Spinal cord (tissue), 9 donors: ENCODE measurements at regions not wholly inside any gene's neighbourhood (a gene's known extent, or its start where the extent isn't known, plus 50 kb on each side); places are given as distances from the start of the nearest gene placed in this dataset.

ENCODE experiments used
- DNase-seq, 6 donors: peaks; one replicate each; pipeline versions ENCODE4 v3.0.0 to v3.0.0-alpha.2; 2013 to 2015; ENCODE audit warnings: low spot score in 6 of 6, low read depth in 4 of 6
- H3K27ac ChIP-seq: one replicate; pipeline ENCODE4 v1.5.1; 2013; ENCODE audit warnings: low read depth, low read length, control low read depth
- H3K27me3 ChIP-seq: one replicate; pipeline ENCODE4 v1.6.1; 2013; ENCODE audit warnings: low read length; ENCODE audit not compliant: control insufficient read depth, insufficient read depth
- H3K36me3 ChIP-seq: one replicate; pipeline ENCODE4 v1.6.1; 2013; ENCODE audit warnings: low read length; ENCODE audit not compliant: control insufficient read depth, insufficient read depth
- H3K4me1 ChIP-seq: one replicate; pipeline ENCODE4 v1.6.1; 2013; ENCODE audit warnings: low read length; ENCODE audit not compliant: control insufficient read depth, insufficient read depth
- H3K4me3 ChIP-seq: one replicate; pipeline ENCODE4 v1.5.1; 2013; ENCODE audit warnings: low read depth, low read length, control low read depth
- H3K9me3 ChIP-seq: one replicate; pipeline ENCODE4 v1.6.1; 2013; ENCODE audit warnings: low read length; ENCODE audit not compliant: control insufficient read depth, insufficient read depth
- WGBS: methylation state at CpG from one replicate; pipeline ENCODE4 v1.1.5; 2013; ENCODE audit warnings: missing lambda C conversion rate; ENCODE audit not compliant: insufficient coverage; 5-methylcytosine and 5-hydroxymethylcytosine counted together
- donor health status: healthy.

GRCh38 chr12:71071536-71072097, 86.2 kb downstream of the TSPAN8 start:
- no peaks in the 10 kb centered on the region for H3K36me3 ChIP-seq
- no peak overlapping the region for H3K27ac ChIP-seq
- no peak overlapping the region for H3K4me3 ChIP-seq
- WGBS, result no CpG with 5 or more reads among the region's 3 CpGs
- H3K9me3 ChIP-seq, result no peaks in the 10 kb centered on the region
- no peaks in the 10 kb centered on the region for H3K27me3 ChIP-seq
- H3K4me1 ChIP-seq, result no peaks in the 10 kb centered on the region
- no peak for DNase-seq

GRCh38 chr12:71070416-71071128, 87.2 kb downstream of the TSPAN8 start:
- no peak for DNase-seq
- H3K27ac ChIP-seq, result no peak overlapping the region
- H3K4me1 ChIP-seq, result no peaks in the 10 kb centered on the region
- no peaks in the 10 kb centered on the region for H3K27me3 ChIP-seq
- no peaks in the 10 kb centered on the region for H3K9me3 ChIP-seq
- H3K36me3 ChIP-seq, result no peaks in the 10 kb centered on the region
- no CpG with 5 or more reads among the region's 3 CpGs for WGBS
- no peak overlapping the region for H3K4me3 ChIP-seq

- Histone ChIP-seq H3K9me3 (no peaks in the 10 kb centered on the region), H3K27me3 (no peaks in the 10 kb centered on the region), H3K27ac (no peak overlapping the region), H3K36me3 (no peaks in the 10 kb centered on the region), H3K4me1 (no peaks in the 10 kb centered on the region), H3K4me3 (no peak overlapping the region)
- no CpG with 5 or more reads among the region's 2 CpGs for WGBS
- peak in 1 of 6 donors; percentile 29 for DNase-seq
Observed at GRCh38 chr12:71069311-71069710, 88.5 kb downstream of the TSPAN8 start.

GRCh38 chr12:71063087-71063486, 94.7 kb downstream of the TSPAN8 start:
- 88% methylated on average over 1 of the region's 7 CpGs for WGBS
- no peaks in the 10 kb centered on the region for H3K4me1 ChIP-seq
- H3K27ac ChIP-seq, result no peak overlapping the region
- H3K27me3 ChIP-seq, result no peaks in the 10 kb centered on the region
- no peaks in the 10 kb centered on the region for H3K36me3 ChIP-seq
- no peak overlapping the region for H3K4me3 ChIP-seq
- no peaks in the 10 kb centered on the region for H3K9me3 ChIP-seq
- no peak for DNase-seq

DNA sequence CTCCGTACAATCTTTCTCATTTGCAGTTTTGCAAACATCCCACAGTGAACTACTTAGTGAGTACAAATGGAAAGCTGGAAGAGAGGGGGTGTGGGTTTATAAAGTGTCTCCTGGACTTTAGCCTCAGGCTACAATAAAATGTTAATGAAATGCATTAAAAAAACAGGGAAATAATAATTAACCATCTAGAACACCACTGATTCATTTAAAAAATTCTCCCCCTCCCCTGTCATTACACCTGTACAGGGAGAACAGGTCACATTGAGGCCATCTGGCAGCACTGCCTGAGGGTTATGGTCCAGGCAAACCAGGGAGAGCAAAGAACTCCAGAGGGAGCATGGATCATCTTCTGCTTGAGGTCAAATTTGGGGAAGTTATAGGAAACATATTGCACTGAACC, 96.3 kb downstream of the TSPAN8 start:
- Histone ChIP-seq H3K27ac (no peak overlapping the region), H3K4me3 (no peak overlapping the region), H3K36me3 (no peaks in the 10 kb centered on the region), H3K9me3 (no peaks in the 10 kb centered on the region), H3K4me1 (no peaks in the 10 kb centered on the region), H3K27me3 (no peaks in the 10 kb centered on the region)
- no peak for DNase-seq
- WGBS, result no CpG with 5 or more reads among the region's 1 CpG

GRCh38 chr12:71060426-71060825, 97.4 kb downstream of the TSPAN8 start:
- H3K36me3 ChIP-seq, result no peaks in the 10 kb centered on the region
- no peak overlapping the region for H3K27ac ChIP-seq
- no peaks in the 10 kb centered on the region for H3K27me3 ChIP-seq
- H3K4me3 ChIP-seq, result no peak overlapping the region
- no CpG with 5 or more reads among the region's 4 CpGs for WGBS
- no peaks in the 10 kb centered on the region for H3K4me1 ChIP-seq
- no peaks in the 10 kb centered on the region for H3K9me3 ChIP-seq
- no peak for DNase-seq

- H3K27me3 ChIP-seq, result no peaks in the 10 kb centered on the region
- no peaks in the 10 kb centered on the region for H3K4me1 ChIP-seq
- WGBS, result 67% methylated on average over 2 of the region's 2 CpGs
- peak in 2 of 6 donors; percentile 46 to 55 for DNase-seq
- no peak overlapping the region for H3K4me3 ChIP-seq
- no peak overlapping the region for H3K27ac ChIP-seq
- no peaks in the 10 kb centered on the region for H3K9me3 ChIP-seq
- no peaks in the 10 kb centered on the region for H3K36me3 ChIP-seq
Observed at GRCh38 chr12:71057330-71057729, 100.5 kb downstream of the TSPAN8 start.

DNA sequence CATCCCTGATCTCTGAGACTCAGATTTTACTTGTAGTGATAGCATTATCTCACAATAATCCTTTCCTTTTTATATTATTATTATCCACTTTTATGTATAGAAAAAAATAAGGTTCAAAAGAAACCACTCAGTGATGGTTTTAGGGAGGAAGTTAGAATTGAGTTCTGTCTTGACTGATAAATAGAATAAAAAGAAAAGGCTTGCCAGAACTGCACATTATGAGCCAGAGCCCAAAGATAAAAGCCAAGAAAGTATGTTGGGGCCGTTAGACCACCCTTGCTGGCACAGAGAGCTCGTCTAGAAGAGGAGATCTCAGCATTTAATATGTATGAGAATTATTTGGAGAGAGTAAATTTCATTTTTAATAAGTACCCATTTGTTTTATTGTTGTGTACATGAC, 103.2 kb downstream of the TSPAN8 start:
- Histone ChIP-seq H3K4me3 (no peak overlapping the region), H3K9me3 (no peaks in the 10 kb centered on the region), H3K4me1 (no peaks in the 10 kb centered on the region), H3K36me3 (no peaks in the 10 kb centered on the region), H3K27me3 (no peaks in the 10 kb centered on the region), H3K27ac (no peak overlapping the region)
- DNase-seq, result no peak
- WGBS, result 80% methylated on average over 1 of the region's 2 CpGs

DNA sequence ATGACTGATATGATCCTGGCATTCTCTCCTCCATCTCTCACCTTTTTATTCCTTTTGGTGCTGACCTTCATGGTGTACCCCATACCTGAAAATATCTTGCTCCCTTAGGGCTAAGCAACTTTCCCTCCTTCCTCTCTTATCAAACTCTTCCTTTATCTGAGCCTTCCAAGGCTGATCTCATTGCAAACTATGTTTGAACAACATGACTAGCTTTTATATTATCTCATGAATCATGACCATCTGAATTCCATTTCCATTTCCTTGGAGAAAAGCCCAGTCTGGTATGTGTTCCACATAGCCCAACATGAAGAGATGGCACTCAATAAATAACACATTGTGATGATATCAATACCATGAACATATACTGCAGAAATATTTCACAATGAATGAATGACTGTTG, 111.6 kb downstream of the TSPAN8 start:
- H3K27ac ChIP-seq, result no peak overlapping the region
- no peak for DNase-seq
- no peaks in the 10 kb centered on the region for H3K4me1 ChIP-seq
- H3K36me3 ChIP-seq, result no peaks in the 10 kb centered on the region
- no peaks in the 10 kb centered on the region for H3K27me3 ChIP-seq
- no peak overlapping the region for H3K4me3 ChIP-seq
- H3K9me3 ChIP-seq, result no peaks in the 10 kb centered on the region

GRCh38 chr12:71045781-71046180, 112.0 kb downstream of the TSPAN8 start:
- WGBS, result 75% methylated on average over 1 of the region's 1 CpG
- no peak overlapping the region for H3K27ac ChIP-seq

More at GRCh38 chr12:71045781-71046180, 112.0 kb downstream of the TSPAN8 start:
- Histone ChIP-seq H3K36me3 (no peaks in the 10 kb centered on the region), H3K4me1 (no peaks in the 10 kb centered on the region), H3K9me3 (no peaks in the 10 kb centered on the region), H3K27me3 (no peaks in the 10 kb centered on the region), H3K4me3 (no peak overlapping the region)
- peak in 1 of 6 donors; percentile 5 for DNase-seq
